SK-N-SH (cell line): ENCODE measurements at regions not wholly inside any gene's neighbourhood (a gene's known extent, or its start where the extent isn't known, plus 50 kb on each side); places are given as distances from the start of the nearest gene placed in this dataset.

ENCODE experiments used
- CTCF ChIA-PET: fragments of 300-600, 350-600 bp; formaldehyde crosslinking; extraction: SDS; loops from one replicate; lab custom pipeline; 2021; lab: Yijun Ruan, JAX
- POLR2A ChIA-PET: fragments of 350-600 bp; sonication (Branson Sonifier 250); formaldehyde crosslinking; extraction: SDS; loops from one replicate; lab custom pipeline; 2020; ENCODE audit warnings: antibody characterized with exemption, inconsistent platforms; lab: Yijun Ruan, JAX
- DNase-seq: peaks from one replicate; pipeline ENCODE4 v3.0.0; 2012
- H2AFZ ChIP-seq: fragments of 200-600 bp; sonication (generic); 2 replicates; pipeline ENCODE4 v1.8.1; 2016; ENCODE audit warnings: antibody characterized with exemption, mild to moderate bottlenecking, low read depth
- H3F3A ChIP-seq: fragments of 200-600 bp; sonication (generic); replicated peaks from 2 replicates; pipeline ENCODE3; 2016; ENCODE audit warnings: antibody characterized with exemption, mild to moderate bottlenecking; ENCODE audit not compliant: insufficient read depth
- H3K27ac ChIP-seq, 2 experiments: fragments of 200-500 bp in 1 of 2; fragments of 200-600 bp in 1 of 2; sonication (Bioruptor generic) in 1 of 2; sonication (generic), shearing (Covaris generic) in 1 of 2; 2 replicates each; pipeline versions ENCODE4 v1.5.1 to v1.6.1; 2014 to 2016; ENCODE audit warnings: low read depth in 2 of 2, inconsistent platforms in 1 of 2, low read length in 1 of 2, mild to moderate bottlenecking in 1 of 2, mixed read lengths in 1 of 2
- H3K27me3 ChIP-seq: fragments of 200-600 bp; sonication (generic), shearing (Covaris generic); 2 replicates; pipeline ENCODE4 v1.6.1; 2016; ENCODE audit warnings: mixed run types; ENCODE audit not compliant: insufficient read depth
- H3K36me3 ChIP-seq, 2 experiments: fragments of 200-500 bp in 1 of 2; fragments of 200-600 bp in 1 of 2; sonication (Bioruptor generic) in 1 of 2; sonication (generic) in 1 of 2; replicated peaks in 1 of 2; 2 replicates each; pipeline versions ENCODE3 to v1.5.1; 2014 to 2016; ENCODE audit warnings: low read length in 1 of 2, mild to moderate bottlenecking in 1 of 2; ENCODE audit not compliant: insufficient read depth in 2 of 2, control insufficient read depth in 1 of 2
- H3K4me1 ChIP-seq, 2 experiments: fragments of 200-500 bp in 1 of 2; fragments of 200-600 bp in 1 of 2; sonication (Bioruptor generic) in 1 of 2; sonication (generic), shearing (Covaris generic) in 1 of 2; 2 replicates each; pipeline versions ENCODE4 v1.5.1 to v1.6.1; 2014 to 2016; ENCODE audit warnings: low read depth in 1 of 2, low read length in 1 of 2, mixed run types in 1 of 2; ENCODE audit not compliant: insufficient read depth in 2 of 2, control insufficient read depth in 1 of 2
- H3K4me2 ChIP-seq: fragments of 200-600 bp; sonication (generic), shearing (Covaris generic); 2 replicates; pipeline ENCODE4 v1.6.1; 2017; ENCODE audit warnings: mixed run types
- H3K4me3 ChIP-seq, 2 experiments: fragments of 200-500 bp in 1 of 2; fragments of 200-600 bp in 1 of 2; sonication (Bioruptor generic) in 1 of 2; sonication (generic), shearing (Covaris generic) in 1 of 2; 2 replicates each; pipeline versions ENCODE4 v1.5.1 to v1.8.1; 2014 to 2016; ENCODE audit warnings: low read depth in 2 of 2, inconsistent platforms in 1 of 2, low read length in 1 of 2, mild to moderate bottlenecking in 1 of 2, mixed read lengths in 1 of 2, moderate library complexity in 1 of 2
- H3K79me2 ChIP-seq: fragments of 200-600 bp; sonication (generic); 2 replicates; pipeline ENCODE4 v1.8.1; 2017; ENCODE audit warnings: mild to moderate bottlenecking; ENCODE audit not compliant: insufficient read depth
- H3K9ac ChIP-seq: fragments of 200-600 bp; sonication (generic); 2 replicates; pipeline ENCODE4 v1.6.1; 2017; ENCODE audit warnings: mixed run types
- H3K9me2 ChIP-seq: fragments of 200-600 bp; sonication (generic); 2 replicates; pipeline ENCODE4 v1.6.1; 2017; ENCODE audit warnings: mixed run types
- H3K9me3 ChIP-seq: fragments of 200-600 bp; sonication (generic); 2 replicates; pipeline ENCODE4 v1.6.1; 2017; ENCODE audit warnings: mixed run types, mild to moderate bottlenecking, moderate library complexity
- H4K20me1 ChIP-seq: fragments of 200-600 bp; sonication (generic); 2 replicates; pipeline ENCODE4 v1.6.1; 2017; ENCODE audit warnings: mild to moderate bottlenecking, mixed run types; ENCODE audit not compliant: insufficient read depth
- CHD2 ChIP-seq: fragments of 150-350 bp; IDR thresholded peaks from 2 replicates; pipeline ENCODE4 v1.6.1; 2018; ENCODE audit warnings: low read length; ENCODE audit not compliant: partially characterized antibody
- ELF1 ChIP-seq: IDR thresholded peaks from 2 replicates; pipeline ENCODE4 v1.4.0; 2012
- EZH2phosphoT487 ChIP-seq: fragments of 200-600 bp; sonication (generic); IDR thresholded peaks from 2 replicates; pipeline ENCODE4 v1.6.1; 2017; ENCODE audit warnings: low read depth, mixed run types, mild to moderate bottlenecking, antibody characterized with exemption, moderate library complexity, borderline replicate concordance
- FOSL2 ChIP-seq: IDR thresholded peaks from 2 replicates; pipeline ENCODE4 v1.4.0; 2012; ENCODE audit warnings: low read depth, mild to moderate bottlenecking, moderate library complexity, borderline replicate concordance
- FOXM1 ChIP-seq: IDR thresholded peaks from 2 replicates; pipeline ENCODE4 v1.4.0; 2012; ENCODE audit warnings: low read depth, mild to moderate bottlenecking
- GABPA ChIP-seq: IDR thresholded peaks from 2 replicates; pipeline ENCODE4 v1.4.0; 2012; ENCODE audit warnings: low read depth, mild to moderate bottlenecking
- GATA2 ChIP-seq: sonication (generic); formaldehyde crosslinking; IDR thresholded peaks from 2 replicates; pipeline ENCODE4 v1.5.0; 2020; ENCODE audit warnings: mild to moderate bottlenecking, missing genetic modification reagents
- MEF2A ChIP-seq: IDR thresholded peaks from 2 replicates; pipeline ENCODE4 v1.4.0; 2012; ENCODE audit warnings: low read depth, borderline replicate concordance
- MXI1 ChIP-seq: IDR thresholded peaks from 2 replicates; pipeline ENCODE4 v1.6.1; 2012; ENCODE audit warnings: mild to moderate bottlenecking, low read depth, low read length, improper control_type of control experiment
- POLR2AphosphoS5 ChIP-seq: IDR thresholded peaks from 2 replicates; pipeline ENCODE4 v1.6.1; 2012; ENCODE audit warnings: low read depth, low read length
- RAD21 ChIP-seq: IDR thresholded peaks from 2 replicates; pipeline ENCODE4 v1.6.1; 2012; ENCODE audit warnings: mild to moderate bottlenecking, low read length
- SMC3 ChIP-seq: IDR thresholded peaks from 2 replicates; pipeline ENCODE4 v1.6.1; 2012; ENCODE audit warnings: low read depth, low read length, improper control_type of control experiment
- TCF12 ChIP-seq: IDR thresholded peaks from 2 replicates; pipeline ENCODE4 v1.4.0; 2012
- USF2 ChIP-seq: fragments of 150-350 bp; IDR thresholded peaks from 2 replicates; pipeline ENCODE4 v1.6.1; 2017; ENCODE audit warnings: antibody characterized with exemption, low read length, low read depth, borderline replicate concordance
- YY1 ChIP-seq: IDR thresholded peaks from 2 replicates; pipeline ENCODE4 v1.4.0; 2012; ENCODE audit warnings: low read depth, mild to moderate bottlenecking
- WGBS: methylation state at CpG from one replicate; pipeline ENCODE4 v1.1.6; 2017; ENCODE audit warnings: low lambda C conversion rate; 5-methylcytosine and 5-hydroxymethylcytosine counted together
- TF ChIP-seq, protein P1 (sequence below): IDR thresholded peaks from 2 replicates; pipeline ENCODE4; 2012

DNA sequence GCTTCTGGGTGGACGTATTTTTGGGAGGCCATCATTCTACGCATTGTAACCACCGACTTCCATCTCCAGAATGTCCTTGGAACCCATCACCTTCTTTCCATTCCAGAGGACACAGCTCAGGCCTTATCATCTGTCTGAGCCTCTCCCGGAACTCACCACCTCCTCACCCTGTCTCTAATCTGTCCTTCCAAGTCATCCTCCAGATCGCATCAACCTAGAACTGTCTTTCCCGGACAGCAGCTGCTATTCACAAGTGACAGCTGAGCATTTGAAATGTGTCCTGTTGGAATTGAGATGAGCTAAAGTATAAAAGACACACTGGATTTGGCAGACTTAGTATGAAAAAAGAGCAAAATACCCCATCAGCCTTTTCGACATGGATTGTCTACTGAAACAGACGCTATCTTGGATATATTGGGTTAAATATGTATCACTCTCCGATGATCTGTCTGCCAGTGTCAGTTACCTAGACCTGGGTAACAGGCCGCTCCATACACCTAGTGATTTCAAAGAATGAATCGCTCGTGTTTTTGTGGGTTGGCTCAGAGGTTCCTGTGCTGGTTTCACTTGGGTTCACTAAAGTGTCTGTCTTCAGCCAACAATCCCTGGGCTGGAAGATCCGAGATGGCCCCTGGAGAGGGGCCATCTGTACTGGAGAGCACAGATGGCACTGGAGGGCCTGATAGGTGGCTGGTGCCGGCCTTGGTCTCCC lies 104.4 kb upstream of the RFLNA start:
- Histone ChIP-seq H3K9ac (no peak overlapping the region), H3K4me2 (no peak overlapping the region), H3F3A (no peaks in the 10 kb centered on the region), H4K20me1 (no peaks in the 10 kb centered on the region), H3K36me3 (no peaks in the 10 kb centered on the region), H3K9me2 (no peaks in the 10 kb centered on the region), H3K4me3 (no peak overlapping the region), H3K4me1 (peaks cover 0 to 13% of the 10 kb centered on the region in 2 experiments; a peak in 1 of 4 replicates), H3K9me3 (no peaks in the 10 kb centered on the region), H3K79me2 (no peaks in the 10 kb centered on the region), H2AFZ (no peak overlapping the region), H3K27ac (no peak overlapping the region), H3K27me3 (no peaks in the 10 kb centered on the region)
- DNase-seq: no peak
- POLR2A ChIA-PET: no interaction called here
- WGBS: 72% methylated on average over 13 of the region's 14 CpGs
- CTCF ChIA-PET: no interaction called here
- TF ChIP-seq ELF1: no peak
- TF ChIP-seq GATA2 (CRISPR knock-in tag): no peak
- TF ChIP-seq GABPA: no peak
- TF ChIP-seq RAD21: no peak
- TF ChIP-seq YY1: no peak
- TF ChIP-seq, protein P1, sequence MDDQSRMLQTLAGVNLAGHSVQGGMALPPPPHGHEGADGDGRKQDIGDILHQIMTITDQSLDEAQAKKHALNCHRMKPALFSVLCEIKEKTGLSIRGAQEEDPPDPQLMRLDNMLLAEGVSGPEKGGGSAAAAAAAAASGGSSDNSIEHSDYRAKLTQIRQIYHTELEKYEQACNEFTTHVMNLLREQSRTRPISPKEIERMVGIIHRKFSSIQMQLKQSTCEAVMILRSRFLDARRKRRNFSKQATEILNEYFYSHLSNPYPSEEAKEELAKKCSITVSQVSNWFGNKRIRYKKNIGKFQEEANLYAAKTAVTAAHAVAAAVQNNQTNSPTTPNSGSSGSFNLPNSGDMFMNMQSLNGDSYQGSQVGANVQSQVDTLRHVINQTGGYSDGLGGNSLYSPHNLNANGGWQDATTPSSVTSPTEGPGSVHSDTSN: no peak
- TF ChIP-seq USF2: no peak

- H3K27ac ChIP-seq: no peak overlapping the region
- CTCF ChIA-PET: no interaction called here
- H3K4me2 ChIP-seq: no peak overlapping the region
Observed at GRCh38 chr12:124191024-124191359, 103.9 kb upstream of the RFLNA start.

More at GRCh38 chr12:124191024-124191359, 103.9 kb upstream of the RFLNA start:
- H3K4me1 ChIP-seq: peaks cover 0 to 11% of the 10 kb centered on the region in 2 experiments; a peak in 1 of 4 replicates
- no peaks in the 10 kb centered on the region for H3K79me2 ChIP-seq
- POLR2A ChIA-PET: no interaction called here
- WGBS: 69% methylated on average over 1 of the region's 3 CpGs
- H4K20me1 ChIP-seq: no peaks in the 10 kb centered on the region
- no peaks in the 10 kb centered on the region for H3F3A ChIP-seq
- H3K9ac ChIP-seq: no peak overlapping the region
- no peaks in the 10 kb centered on the region for H3K27me3 ChIP-seq
- no peak overlapping the region for H3K4me3 ChIP-seq
- TF ChIP-seq FOXM1 (no peak), CHD2 (no peak), RAD21 (no peak), POLR2AphosphoS5 (no peak), MXI1 (no peak), FOSL2 (no peak), SMC3 (no peak), TCF12 (no peak), EZH2phosphoT487 (no peak), MEF2A (no peak)
- H3K9me3 ChIP-seq: no peaks in the 10 kb centered on the region
- H3K9me2 ChIP-seq: no peaks in the 10 kb centered on the region
- H3K36me3 ChIP-seq: no peaks in the 10 kb centered on the region
- H2AFZ ChIP-seq: no peak overlapping the region
- DNase-seq: peak; percentile 40
